Uterus (tissue), 2 donors: ENCODE measurements at regions not wholly inside any gene's neighbourhood (a gene's known extent, or its start where the extent isn't known, plus 50 kb on each side); places are given as distances from the start of the nearest gene placed in this dataset.

Experiments
- CTCF ChIP-seq, 4 experiments: fragments of 200-600 bp in 2 of 4; fragments of 450-650 bp in 2 of 4; sonication (generic) in 2 of 4; IDR thresholded peaks; one replicate each; pipeline ENCODE4 v1.5.1; 2016 to 2019; ENCODE audit warnings: antibody characterized with exemption in 4 of 4, mild to moderate bottlenecking in 2 of 4, moderate library complexity in 1 of 4
- POLR2A ChIP-seq, 2 donors: fragments of 450-650 bp; IDR thresholded peaks; one replicate each; pipeline ENCODE4 v1.6.1; 2016; ENCODE audit warnings: antibody characterized with exemption in 2 of 2, mild to moderate bottlenecking in 1 of 2, moderate library complexity in 1 of 2

GRCh38 chr12:23098110-23098509 is 473.1 kb downstream of the ETNK1 start:
- TF ChIP-seq CTCF (IDR thresholded peaks at IDR 0.05) (no peak), POLR2A (IDR thresholded peaks at IDR 0.05) (no peak)
